ENCODE measurements at regions not wholly inside any gene's neighbourhood (a gene's known extent, or its start where the extent isn't known, plus 50 kb on each side); places are given as distances from the start of the nearest gene placed in this dataset.
"Not testable (repeated sequence)": the region's sequence is repeated elsewhere in the genome, so short reads cannot be mapped to it uniquely, and the experiment has no call there.

DNA sequence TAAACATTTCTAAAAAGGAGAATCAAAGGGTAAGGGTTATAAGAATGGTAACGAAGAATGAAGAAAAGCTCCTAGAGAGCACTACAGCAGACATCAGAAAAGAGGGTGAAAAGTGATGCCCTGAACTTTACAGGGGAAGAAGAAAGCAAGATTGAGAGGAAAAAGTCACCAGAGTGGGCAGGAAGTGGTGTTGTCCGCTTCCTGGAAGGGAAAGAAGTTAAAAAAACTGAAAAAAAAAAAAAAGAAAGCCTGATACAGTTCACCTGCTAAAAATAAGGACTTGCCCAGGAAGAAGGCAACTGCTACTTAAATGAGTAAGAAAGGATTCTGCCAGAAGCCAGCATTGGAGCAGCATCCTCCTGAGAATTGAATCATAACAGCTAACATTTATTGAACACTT, 330.1 kb upstream of the PHF14 start:
- peaks cover 25% of the 10 kb centered on the region for H3K4me1 Mint-ChIP-seq (ENCODE audit: low read depth)
- no peaks in the 10 kb centered on the region for H3K36me3 Mint-ChIP-seq (ENCODE audit: low read depth)
- peak overlapping the region; percentile 53 for H3K4me3 Mint-ChIP-seq
- peak; percentile 6 for DNase-seq (ENCODE audit: low spot score)
- peak overlapping the region; percentile 33 for H3K27ac Mint-ChIP-seq
- no peaks in the 10 kb centered on the region for H3K9me3 Mint-ChIP-seq
- H3K27me3 Mint-ChIP-seq (ENCODE audit: low read depth): peaks cover 7% of the 10 kb centered on the region

DNA sequence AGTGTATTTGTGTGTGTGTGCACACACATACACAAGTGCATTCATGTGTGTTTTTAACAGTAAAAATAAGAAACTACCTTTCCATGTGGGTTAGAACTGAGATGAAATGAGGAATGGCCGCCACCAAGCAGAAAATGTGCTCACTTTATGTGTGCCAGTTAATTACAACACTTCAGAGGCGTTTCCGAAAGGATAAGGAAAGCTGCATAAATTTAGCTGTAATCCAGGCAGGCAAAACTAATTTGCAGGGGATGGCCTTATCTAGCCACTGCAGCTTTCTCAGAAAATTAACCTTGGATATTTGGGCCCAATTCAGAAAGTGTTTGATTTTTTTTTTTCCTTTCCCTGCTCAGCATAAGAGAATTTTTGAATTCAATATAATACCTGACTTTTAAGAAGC, 328.8 kb upstream of the PHF14 start:
- Mint-ChIP-seq H3K4me3 (no peak overlapping the region), H3K9me3 (no peaks in the 10 kb centered on the region), H3K27me3 (ENCODE audit: low read depth) (peaks cover 9% of the 10 kb centered on the region), H3K27ac (no peak overlapping the region), H3K4me1 (ENCODE audit: low read depth) (peaks cover 25% of the 10 kb centered on the region), H3K36me3 (ENCODE audit: low read depth) (no peaks in the 10 kb centered on the region)
- DNase-seq (ENCODE audit: low spot score): no peak

DNA sequence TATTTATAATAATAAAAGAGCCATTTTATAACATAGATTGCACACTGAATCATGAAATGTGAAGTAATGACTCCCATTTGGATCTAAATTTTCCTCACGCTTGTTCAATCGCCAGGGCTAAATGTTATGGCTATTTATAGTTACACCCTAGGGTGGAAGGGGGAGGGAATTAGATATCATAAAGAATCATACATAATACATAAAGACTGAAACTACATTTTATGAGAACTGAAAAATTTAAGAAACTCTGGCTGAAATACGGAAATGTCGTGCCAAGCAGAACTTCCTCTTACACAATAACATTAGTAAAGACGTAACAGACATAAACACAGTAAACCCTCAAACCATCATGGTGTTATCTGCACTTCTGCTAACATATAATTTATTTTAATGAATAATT, 327.5 kb upstream of the PHF14 start:
- Mint-ChIP-seq H3K27ac (no peak overlapping the region), H3K4me3 (no peak overlapping the region), H3K36me3 (ENCODE audit: low read depth) (no peaks in the 10 kb centered on the region), H3K9me3 (no peaks in the 10 kb centered on the region), H3K27me3 (ENCODE audit: low read depth) (peaks cover 9% of the 10 kb centered on the region), H3K4me1 (ENCODE audit: low read depth) (peaks cover 25% of the 10 kb centered on the region)
- no peak for DNase-seq (ENCODE audit: low spot score)

DNA sequence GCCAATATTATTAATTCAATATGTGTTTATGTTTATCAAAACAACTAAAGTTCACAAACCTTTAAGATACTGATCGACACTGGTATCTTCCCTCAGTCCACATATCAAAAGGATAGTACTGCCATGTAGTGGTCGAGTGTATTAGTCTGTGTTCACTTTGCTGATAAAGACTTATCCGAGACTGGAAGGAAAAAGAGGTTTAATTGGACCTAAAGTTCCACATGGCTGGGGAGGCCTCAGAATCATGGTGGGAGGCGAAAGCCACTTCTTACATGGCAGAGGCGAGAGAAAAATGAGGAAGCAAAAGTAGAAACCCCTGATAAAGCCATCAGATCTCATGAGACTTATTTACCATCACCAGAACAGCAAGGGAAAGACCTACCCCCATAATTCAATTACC, 325.4 kb upstream of the PHF14 start:
- H3K4me3 Mint-ChIP-seq: no peak overlapping the region
- H3K36me3 Mint-ChIP-seq (ENCODE audit: low read depth): no peaks in the 10 kb centered on the region
- no peak for DNase-seq (ENCODE audit: low spot score)
- H3K9me3 Mint-ChIP-seq: no peaks in the 10 kb centered on the region
- no peak overlapping the region for H3K27ac Mint-ChIP-seq
- peaks cover 12% of the 10 kb centered on the region for H3K4me1 Mint-ChIP-seq (ENCODE audit: low read depth)
- peaks cover 9% of the 10 kb centered on the region for H3K27me3 Mint-ChIP-seq (ENCODE audit: low read depth)

DNA sequence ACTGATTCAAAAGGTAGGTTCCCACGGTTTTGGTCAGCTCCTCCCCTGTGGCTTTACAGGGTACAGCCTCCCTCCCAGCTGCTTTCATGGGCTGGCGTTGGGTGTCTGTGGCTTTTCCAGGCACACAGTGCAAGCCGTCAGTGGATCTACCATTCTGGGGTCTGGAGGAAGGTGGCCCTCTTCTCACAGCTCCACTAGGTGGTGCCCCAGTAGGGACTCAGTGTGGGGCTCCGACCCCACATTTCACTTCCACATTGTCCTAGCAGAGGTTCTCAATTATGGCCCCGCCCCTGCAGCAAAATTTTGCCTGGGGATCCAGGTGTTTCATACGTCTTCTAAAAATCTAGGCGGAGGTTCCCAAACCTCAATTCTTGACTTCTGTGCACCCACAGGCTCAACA, 324.6 kb upstream of the PHF14 start:
- not testable (repeated sequence) for H3K4me3 Mint-ChIP-seq; H3K27ac Mint-ChIP-seq; H3K9me3 Mint-ChIP-seq; H3K4me1 Mint-ChIP-seq (ENCODE audit: low read depth); DNase-seq (ENCODE audit: low spot score); H3K36me3 Mint-ChIP-seq (ENCODE audit: low read depth); H3K27me3 Mint-ChIP-seq (ENCODE audit: low read depth)

DNA sequence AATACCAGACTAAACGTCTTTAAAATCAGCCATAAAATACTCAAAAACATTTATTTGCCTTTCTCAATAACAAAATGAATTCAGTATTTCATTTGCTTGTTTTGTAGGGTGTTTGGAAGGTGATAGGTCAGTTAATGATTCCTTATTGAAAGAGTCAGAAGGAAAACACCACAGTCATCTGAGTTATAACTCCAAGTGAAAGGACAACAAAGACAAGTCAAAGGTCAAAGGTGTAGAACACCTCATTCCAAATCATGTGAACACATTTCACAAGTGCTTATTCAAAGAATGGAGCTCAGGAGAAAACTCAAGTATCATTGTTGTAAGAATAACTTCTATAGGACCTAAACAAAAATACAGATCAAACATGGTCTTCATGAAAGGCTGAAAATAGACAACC, 318.6 kb upstream of the PHF14 start:
- Mint-ChIP-seq H3K4me1 (ENCODE audit: low read depth) (no peaks in the 10 kb centered on the region), H3K4me3 (no peak overlapping the region), H3K27me3 (ENCODE audit: low read depth) (peaks cover 7% of the 10 kb centered on the region), H3K36me3 (ENCODE audit: low read depth) (no peaks in the 10 kb centered on the region), H3K9me3 (no peaks in the 10 kb centered on the region), H3K27ac (no peak overlapping the region)
- DNase-seq (ENCODE audit: low spot score): no peak

DNA sequence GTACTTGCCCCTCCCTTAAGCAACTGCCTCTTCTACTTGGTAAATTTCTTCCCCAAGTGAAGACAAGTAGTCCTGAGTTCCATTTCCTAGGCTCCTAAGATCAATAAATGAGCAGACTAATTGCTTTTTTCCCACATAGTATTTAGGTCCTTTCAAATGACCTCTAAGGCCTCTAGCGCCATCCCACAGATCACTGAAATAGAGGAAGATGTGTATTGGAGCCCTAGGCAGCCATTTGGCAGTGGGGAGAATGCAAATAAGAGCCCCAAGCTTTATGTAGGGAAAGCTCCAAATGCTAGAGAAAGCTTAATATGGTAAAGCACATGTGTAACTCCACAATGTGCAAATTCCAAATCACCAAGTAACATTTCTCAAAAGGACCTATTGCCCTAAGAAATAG, 316.5 kb upstream of the PHF14 start:
- no peaks in the 10 kb centered on the region for H3K9me3 Mint-ChIP-seq
- H3K27ac Mint-ChIP-seq: no peak overlapping the region
- peaks cover 8% of the 10 kb centered on the region for H3K27me3 Mint-ChIP-seq (ENCODE audit: low read depth)
- H3K4me1 Mint-ChIP-seq (ENCODE audit: low read depth): no peaks in the 10 kb centered on the region
- no peaks in the 10 kb centered on the region for H3K36me3 Mint-ChIP-seq (ENCODE audit: low read depth)
- DNase-seq (ENCODE audit: low spot score): no peak
- H3K4me3 Mint-ChIP-seq: no peak overlapping the region

DNA sequence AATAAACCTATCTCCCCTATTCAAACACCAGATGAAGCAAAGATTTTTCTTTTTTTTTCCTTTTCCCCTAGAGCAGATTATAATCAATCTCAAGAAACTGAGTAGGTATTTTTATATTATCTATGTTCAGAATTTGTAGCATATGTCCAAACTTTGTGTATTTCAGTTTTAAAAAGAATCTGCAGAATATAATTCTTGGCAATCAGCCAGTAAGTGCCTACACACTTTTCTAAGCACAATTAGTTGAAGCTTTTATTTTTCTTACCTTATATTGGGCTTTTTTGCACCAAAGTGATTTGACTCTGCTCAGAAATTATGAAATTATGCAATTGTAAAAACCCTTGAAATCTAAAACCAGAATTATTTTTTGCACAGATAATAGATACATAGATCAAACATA, 315.8 kb upstream of the PHF14 start:
- peaks cover 8% of the 10 kb centered on the region for H3K27me3 Mint-ChIP-seq (ENCODE audit: low read depth)
- H3K27ac Mint-ChIP-seq: no peak overlapping the region

DNA sequence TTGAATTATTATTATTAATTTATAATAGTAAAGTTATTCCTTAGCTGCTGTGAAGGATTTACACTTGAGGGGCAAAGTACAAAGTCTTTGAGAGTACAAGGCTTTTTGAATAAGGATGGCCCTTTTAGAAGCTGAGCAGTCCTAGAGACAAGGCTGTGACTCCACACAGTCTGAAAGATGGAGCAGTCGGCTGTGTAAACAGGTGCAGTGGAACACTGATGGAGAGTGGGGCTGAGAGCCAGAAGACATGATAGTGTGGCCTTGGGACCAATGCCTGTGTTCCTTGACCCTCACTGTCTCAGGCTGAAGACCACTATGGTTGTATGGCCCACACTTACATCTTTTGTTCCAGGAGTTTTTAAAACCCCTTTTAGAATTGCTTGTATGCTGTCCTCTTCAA, 311.2 kb upstream of the PHF14 start:
- Mint-ChIP-seq H3K9me3 (no peaks in the 10 kb centered on the region), H3K4me1 (ENCODE audit: low read depth) (no peaks in the 10 kb centered on the region), H3K36me3 (ENCODE audit: low read depth) (no peaks in the 10 kb centered on the region), H3K27me3 (ENCODE audit: low read depth) (peaks cover 5% of the 10 kb centered on the region), H3K27ac (no peak overlapping the region), H3K4me3 (no peak overlapping the region)
- no peak for DNase-seq (ENCODE audit: low spot score)

More for the DNA sequence above, 315.8 kb upstream of the PHF14 start:
- Mint-ChIP-seq H3K36me3 (ENCODE audit: low read depth) (no peaks in the 10 kb centered on the region), H3K4me1 (ENCODE audit: low read depth) (no peaks in the 10 kb centered on the region), H3K9me3 (no peaks in the 10 kb centered on the region), H3K4me3 (no peak overlapping the region)
- DNase-seq (ENCODE audit: low spot score): no peak

DNA sequence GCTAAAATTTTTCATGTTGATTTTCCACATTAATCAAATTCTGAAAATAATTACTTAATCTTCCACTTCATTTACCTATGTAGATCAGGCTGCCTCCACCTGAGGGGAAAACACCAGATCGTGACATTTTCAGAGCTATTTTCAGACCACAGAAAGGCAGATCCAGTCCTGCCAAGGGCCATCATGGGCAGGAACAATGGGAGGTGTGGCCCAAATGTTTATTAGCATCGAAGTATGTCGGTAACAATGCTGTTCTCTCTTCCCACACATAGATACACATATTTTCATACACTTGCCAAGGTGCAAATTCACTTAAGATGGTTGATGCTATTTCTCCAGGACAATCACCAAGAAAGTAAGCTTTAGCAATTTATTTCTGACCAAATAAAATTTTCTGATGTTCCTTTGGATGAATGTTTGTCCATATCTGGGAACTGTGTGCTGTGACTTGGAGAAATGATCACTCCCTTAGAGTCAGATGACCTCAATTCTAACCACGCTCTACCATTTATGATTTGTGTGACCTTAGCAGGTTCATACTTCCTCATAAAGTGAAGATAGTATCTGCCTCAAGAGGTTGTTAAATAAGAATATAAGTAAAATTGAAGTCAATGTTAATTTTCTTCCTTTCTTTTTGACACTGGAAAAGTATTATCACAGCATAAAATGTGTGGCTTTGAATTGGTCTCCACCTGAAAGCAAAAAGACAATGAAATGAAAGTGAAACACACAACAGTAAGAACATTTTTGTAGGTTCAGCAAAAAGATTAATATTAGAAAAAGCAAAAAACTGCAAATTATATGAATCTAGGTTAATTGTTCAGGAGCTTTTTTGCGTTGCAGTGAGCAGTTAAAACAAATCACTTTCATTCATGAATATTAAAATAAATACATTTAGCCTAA, 310.4 kb upstream of the PHF14 start:
- DNase-seq (ENCODE audit: low spot score): no peak
- H3K36me3 Mint-ChIP-seq (ENCODE audit: low read depth): no peaks in the 10 kb centered on the region
- peak overlapping the region; percentile 14 for H3K4me3 Mint-ChIP-seq

DNA sequence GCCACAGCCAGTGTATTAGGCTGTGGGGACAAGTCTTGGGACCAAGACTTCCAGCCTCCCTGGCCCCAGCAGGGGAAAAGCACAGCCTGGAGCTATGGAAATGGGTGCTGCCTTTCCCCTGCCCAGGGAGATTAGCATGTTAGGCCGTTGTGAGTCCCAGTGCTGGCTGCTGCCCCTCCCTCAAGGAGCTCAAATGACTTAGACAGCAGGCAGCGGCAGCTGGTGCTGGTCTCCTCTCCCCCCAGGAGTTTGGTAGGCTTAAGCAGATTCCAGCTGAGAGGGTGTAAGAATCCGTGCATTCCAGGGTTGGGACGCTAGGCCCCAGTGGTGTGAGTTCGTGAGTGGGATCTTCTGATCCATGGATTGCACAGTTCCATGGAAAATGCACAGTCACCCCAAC, 301.5 kb upstream of the PHF14 start:
- no peaks in the 10 kb centered on the region for H3K36me3 Mint-ChIP-seq (ENCODE audit: low read depth)
- no peaks in the 10 kb centered on the region for H3K4me1 Mint-ChIP-seq (ENCODE audit: low read depth)
- H3K9me3 Mint-ChIP-seq: peaks cover 8% of the 10 kb centered on the region
- H3K4me3 Mint-ChIP-seq: no peak overlapping the region
- H3K27me3 Mint-ChIP-seq (ENCODE audit: low read depth): no peaks in the 10 kb centered on the region
- DNase-seq (ENCODE audit: low spot score): no peak
- H3K27ac Mint-ChIP-seq: no peak overlapping the region

More for the DNA sequence above, 310.4 kb upstream of the PHF14 start:
- Mint-ChIP-seq H3K27ac (no peak overlapping the region), H3K27me3 (ENCODE audit: low read depth) (peaks cover 5% of the 10 kb centered on the region), H3K4me1 (ENCODE audit: low read depth) (no peaks in the 10 kb centered on the region), H3K9me3 (no peaks in the 10 kb centered on the region)

DNA sequence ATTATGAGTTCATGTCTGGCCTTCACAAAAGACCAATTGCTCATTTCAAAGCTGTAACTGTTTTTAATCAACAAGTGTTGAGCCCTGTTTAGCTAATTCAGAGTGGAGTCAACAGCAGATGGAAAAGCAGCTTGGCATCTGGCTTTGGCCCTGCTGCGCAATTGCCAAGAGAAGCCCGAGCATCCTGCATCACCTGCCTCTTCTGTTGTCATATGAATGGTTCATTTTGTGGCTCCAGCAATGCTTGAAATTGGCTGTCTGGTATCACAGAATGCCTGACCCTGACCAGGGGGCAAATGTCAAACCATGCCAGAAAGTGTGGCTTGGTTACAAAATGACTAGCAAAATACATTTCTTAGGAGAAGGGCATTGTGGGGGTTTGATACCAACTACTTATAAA, 296.5 kb upstream of the PHF14 start:
- Mint-ChIP-seq H3K27ac (no peak overlapping the region), H3K27me3 (ENCODE audit: low read depth) (no peaks in the 10 kb centered on the region), H3K36me3 (ENCODE audit: low read depth) (no peaks in the 10 kb centered on the region), H3K4me1 (ENCODE audit: low read depth) (no peaks in the 10 kb centered on the region), H3K9me3 (no peaks in the 10 kb centered on the region), H3K4me3 (no peak overlapping the region)
- no peak for DNase-seq (ENCODE audit: low spot score)

DNA sequence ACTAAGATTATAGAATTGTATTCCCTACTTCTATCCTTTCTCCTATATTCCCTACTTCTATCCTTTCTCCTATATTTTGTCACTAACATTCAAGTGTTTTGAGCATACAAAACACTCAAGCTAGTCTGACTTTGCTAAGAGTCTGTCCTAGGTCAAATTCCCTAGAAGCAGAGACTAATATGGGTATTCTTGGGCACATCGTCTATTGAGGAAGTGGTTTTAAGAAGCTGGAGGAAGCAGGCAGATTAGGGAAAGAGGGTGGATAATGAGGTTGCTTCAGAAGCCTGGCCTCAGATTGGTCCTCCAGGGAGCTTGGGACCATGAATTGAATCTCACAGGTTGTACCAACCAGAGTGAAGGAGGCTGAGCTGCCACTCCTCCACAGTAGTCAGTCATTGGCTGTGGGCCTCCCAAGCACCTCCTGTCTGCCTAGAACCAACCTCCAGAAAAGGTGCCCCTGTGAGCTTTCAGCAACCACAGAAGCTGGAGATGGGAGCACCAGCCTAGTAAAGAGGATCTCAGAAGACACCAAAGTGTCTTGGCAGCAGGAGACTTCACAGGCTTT, 295.9 kb upstream of the PHF14 start:
- Mint-ChIP-seq H3K36me3 (ENCODE audit: low read depth) (no peaks in the 10 kb centered on the region), H3K27ac (no peak overlapping the region), H3K27me3 (ENCODE audit: low read depth) (no peaks in the 10 kb centered on the region), H3K4me1 (ENCODE audit: low read depth) (no peaks in the 10 kb centered on the region), H3K9me3 (no peaks in the 10 kb centered on the region), H3K4me3 (no peak overlapping the region)
- DNase-seq (ENCODE audit: low spot score): no peak

DNA sequence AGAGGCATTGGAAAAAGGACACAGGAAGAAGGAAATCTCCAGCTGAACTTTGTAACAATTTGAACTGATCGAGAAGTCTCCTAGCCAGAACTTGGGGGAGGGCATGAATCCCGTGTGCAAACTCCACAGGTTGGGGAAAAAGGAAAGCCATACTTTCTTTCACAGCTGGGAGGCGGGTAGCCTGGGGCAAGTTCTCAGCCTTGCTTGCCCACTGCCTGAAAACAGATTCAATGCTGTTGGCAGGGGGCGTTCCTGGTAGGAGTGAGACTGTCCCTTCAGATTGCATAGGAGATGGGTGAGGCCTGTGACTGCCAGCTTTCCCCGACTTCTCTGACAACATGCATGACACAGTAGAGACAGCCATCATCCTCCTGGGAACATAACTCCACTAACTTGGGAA, 289.1 kb upstream of the PHF14 start:
- H3K4me1 Mint-ChIP-seq (ENCODE audit: low read depth): no peaks in the 10 kb centered on the region
- peaks cover 2% of the 10 kb centered on the region for H3K27me3 Mint-ChIP-seq (ENCODE audit: low read depth)
- H3K36me3 Mint-ChIP-seq (ENCODE audit: low read depth): no peaks in the 10 kb centered on the region
- no peak overlapping the region for H3K4me3 Mint-ChIP-seq
- no peak overlapping the region for H3K27ac Mint-ChIP-seq
- no peak for DNase-seq (ENCODE audit: low spot score)
- no peaks in the 10 kb centered on the region for H3K9me3 Mint-ChIP-seq

DNA sequence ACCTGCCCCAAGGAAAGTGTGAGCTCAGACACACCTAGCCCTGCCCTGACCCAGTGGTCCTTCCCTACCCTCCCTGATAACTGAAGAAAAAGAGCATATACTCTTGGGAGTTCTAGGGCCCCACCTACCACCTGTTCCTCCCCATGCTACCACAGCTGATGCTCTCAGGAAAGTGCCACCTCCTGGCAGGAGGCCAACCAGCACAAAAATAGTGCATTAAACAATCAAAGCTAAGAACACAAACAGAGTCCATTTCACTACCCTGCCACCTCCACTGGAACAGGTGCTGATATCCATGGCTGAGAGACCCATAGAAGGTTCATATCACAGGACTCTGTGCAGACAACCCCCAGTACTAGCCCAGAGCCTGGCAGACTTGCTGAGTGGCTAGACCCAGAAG, 288.6 kb upstream of the PHF14 start:
- no peak overlapping the region for H3K27ac Mint-ChIP-seq
- H3K9me3 Mint-ChIP-seq: no peaks in the 10 kb centered on the region
- no peaks in the 10 kb centered on the region for H3K36me3 Mint-ChIP-seq (ENCODE audit: low read depth)
- H3K27me3 Mint-ChIP-seq (ENCODE audit: low read depth): peaks cover 2% of the 10 kb centered on the region
- DNase-seq (ENCODE audit: low spot score): no peak
- H3K4me3 Mint-ChIP-seq: no peak overlapping the region
- H3K4me1 Mint-ChIP-seq (ENCODE audit: low read depth): no peaks in the 10 kb centered on the region

Measured in T-helper 2 cell treated with Interferon-gamma antibody and Interleukin-4, amounts not matched to agents 5 μg/mL and 100 μg/mL, for 36 hours (primary cell).